ENCODE measurements at regions not wholly inside any gene's neighbourhood (a gene's known extent, or its start where the extent isn't known, plus 50 kb on each side); places are given as distances from the start of the nearest gene placed in this dataset.

GRCh38 chr13:111852725-111853518 is 214.0 kb upstream of the SOX1 start:
- POLR2A ChIA-PET = no interaction called here
- H3K4me1 ChIP-seq = no peaks in the 10 kb centered on the region
- CTCF ChIA-PET = interaction anchor here (0.6 kb wide), 1 partner anchor 61 kb away, joined by 4 read pairs; no protein-coding TSS in a partner anchor
- 55% methylated on average over 8 of the region's 23 CpGs for WGBS (ENCODE audit: missing lambda C conversion rate)
- no peak overlapping the region for H3K4me3 ChIP-seq
- FAIRE-seq (no peak), ATAC-seq (no peak), DNase-seq (ENCODE audit: low read depth in 1 of 2, low spot score in 1 of 2) (no peak)
- H3K27ac ChIP-seq = no peak overlapping the region
- H3K9me3 ChIP-seq = no peaks in the 10 kb centered on the region
- H3K4me2 ChIP-seq = no peak overlapping the region
- TF ChIP-seq TFCP2L1 (CRISPR knock-in tag; IDR thresholded peaks at IDR 0.05) (no peak), PHF8 (IDR thresholded peaks at IDR 0.05; ENCODE audit: borderline replicate concordance, low read depth) (no peak), RFX5 (IDR thresholded peaks at IDR 0.05) (no peak), FOXS1 (CRISPR knock-in tag; IDR thresholded peaks at IDR 0.05) (no peak)
- TF ChIP-seq, protein P1, sequence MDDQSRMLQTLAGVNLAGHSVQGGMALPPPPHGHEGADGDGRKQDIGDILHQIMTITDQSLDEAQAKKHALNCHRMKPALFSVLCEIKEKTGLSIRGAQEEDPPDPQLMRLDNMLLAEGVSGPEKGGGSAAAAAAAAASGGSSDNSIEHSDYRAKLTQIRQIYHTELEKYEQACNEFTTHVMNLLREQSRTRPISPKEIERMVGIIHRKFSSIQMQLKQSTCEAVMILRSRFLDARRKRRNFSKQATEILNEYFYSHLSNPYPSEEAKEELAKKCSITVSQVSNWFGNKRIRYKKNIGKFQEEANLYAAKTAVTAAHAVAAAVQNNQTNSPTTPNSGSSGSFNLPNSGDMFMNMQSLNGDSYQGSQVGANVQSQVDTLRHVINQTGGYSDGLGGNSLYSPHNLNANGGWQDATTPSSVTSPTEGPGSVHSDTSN (IDR thresholded peaks at IDR 0.05) = no peak

- TF ChIP-seq JUN (IDR thresholded peaks at IDR 0.05) (no peak), BCL3 (IDR thresholded peaks at IDR 0.05) (no peak), NFE2L2 (conservative IDR thresholded peaks at IDR 0.05; ENCODE audit: low read length) (no peak), SREBF2 (IDR thresholded peaks at IDR 0.05) (no peak), RARB (CRISPR knock-in tag; IDR thresholded peaks at IDR 0.05) (no peak), CHD4 (IDR thresholded peaks at IDR 0.05; ENCODE audit: borderline replicate concordance) (no peak), ESRRA (IDR thresholded peaks at IDR 0.05; ENCODE audit: borderline replicate concordance, low read length) (no peak), POLR2AphosphoS2 (conservative IDR thresholded peaks at IDR 0.05; ENCODE audit: low read length) (no peak), ATOH8 (CRISPR knock-in tag; IDR thresholded peaks at IDR 0.05; ENCODE audit: low read depth) (no peak), CBX8 (IDR thresholded peaks at IDR 0.05) (no peak)
- TF ChIP-seq, protein P2, sequence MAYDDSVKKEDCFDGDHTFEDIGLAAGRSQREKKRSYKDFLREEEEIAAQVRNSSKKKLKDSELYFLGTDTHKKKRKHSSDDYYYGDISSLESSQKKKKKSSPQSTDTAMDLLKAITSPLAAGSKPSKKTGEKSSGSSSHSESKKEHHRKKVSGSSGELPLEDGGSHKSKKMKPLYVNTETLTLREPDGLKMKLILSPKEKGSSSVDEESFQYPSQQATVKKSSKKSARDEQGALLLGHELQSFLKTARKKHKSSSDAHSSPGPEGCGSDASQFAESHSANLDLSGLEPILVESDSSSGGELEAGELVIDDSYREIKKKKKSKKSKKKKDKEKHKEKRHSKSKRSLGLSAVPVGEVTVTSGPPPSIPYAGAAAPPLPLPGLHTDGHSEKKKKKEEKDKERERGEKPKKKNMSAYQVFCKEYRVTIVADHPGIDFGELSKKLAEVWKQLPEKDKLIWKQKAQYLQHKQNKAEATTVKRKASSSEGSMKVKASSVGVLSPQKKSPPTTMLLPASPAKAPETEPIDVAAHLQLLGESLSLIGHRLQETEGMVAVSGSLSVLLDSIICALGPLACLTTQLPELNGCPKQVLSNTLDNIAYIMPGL (CRISPR knock-in tag; IDR thresholded peaks at IDR 0.05; ENCODE audit: borderline replicate concordance) = no peak
- TF ChIP-seq, protein P3, sequence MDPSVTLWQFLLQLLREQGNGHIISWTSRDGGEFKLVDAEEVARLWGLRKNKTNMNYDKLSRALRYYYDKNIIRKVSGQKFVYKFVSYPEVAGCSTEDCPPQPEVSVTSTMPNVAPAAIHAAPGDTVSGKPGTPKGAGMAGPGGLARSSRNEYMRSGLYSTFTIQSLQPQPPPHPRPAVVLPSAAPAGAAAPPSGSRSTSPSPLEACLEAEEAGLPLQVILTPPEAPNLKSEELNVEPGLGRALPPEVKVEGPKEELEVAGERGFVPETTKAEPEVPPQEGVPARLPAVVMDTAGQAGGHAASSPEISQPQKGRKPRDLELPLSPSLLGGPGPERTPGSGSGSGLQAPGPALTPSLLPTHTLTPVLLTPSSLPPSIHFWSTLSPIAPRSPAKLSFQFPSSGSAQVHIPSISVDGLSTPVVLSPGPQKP (IDR thresholded peaks at IDR 0.05; ENCODE audit: low read depth, low read length) = no peak
- TF ChIP-seq, protein P4, sequence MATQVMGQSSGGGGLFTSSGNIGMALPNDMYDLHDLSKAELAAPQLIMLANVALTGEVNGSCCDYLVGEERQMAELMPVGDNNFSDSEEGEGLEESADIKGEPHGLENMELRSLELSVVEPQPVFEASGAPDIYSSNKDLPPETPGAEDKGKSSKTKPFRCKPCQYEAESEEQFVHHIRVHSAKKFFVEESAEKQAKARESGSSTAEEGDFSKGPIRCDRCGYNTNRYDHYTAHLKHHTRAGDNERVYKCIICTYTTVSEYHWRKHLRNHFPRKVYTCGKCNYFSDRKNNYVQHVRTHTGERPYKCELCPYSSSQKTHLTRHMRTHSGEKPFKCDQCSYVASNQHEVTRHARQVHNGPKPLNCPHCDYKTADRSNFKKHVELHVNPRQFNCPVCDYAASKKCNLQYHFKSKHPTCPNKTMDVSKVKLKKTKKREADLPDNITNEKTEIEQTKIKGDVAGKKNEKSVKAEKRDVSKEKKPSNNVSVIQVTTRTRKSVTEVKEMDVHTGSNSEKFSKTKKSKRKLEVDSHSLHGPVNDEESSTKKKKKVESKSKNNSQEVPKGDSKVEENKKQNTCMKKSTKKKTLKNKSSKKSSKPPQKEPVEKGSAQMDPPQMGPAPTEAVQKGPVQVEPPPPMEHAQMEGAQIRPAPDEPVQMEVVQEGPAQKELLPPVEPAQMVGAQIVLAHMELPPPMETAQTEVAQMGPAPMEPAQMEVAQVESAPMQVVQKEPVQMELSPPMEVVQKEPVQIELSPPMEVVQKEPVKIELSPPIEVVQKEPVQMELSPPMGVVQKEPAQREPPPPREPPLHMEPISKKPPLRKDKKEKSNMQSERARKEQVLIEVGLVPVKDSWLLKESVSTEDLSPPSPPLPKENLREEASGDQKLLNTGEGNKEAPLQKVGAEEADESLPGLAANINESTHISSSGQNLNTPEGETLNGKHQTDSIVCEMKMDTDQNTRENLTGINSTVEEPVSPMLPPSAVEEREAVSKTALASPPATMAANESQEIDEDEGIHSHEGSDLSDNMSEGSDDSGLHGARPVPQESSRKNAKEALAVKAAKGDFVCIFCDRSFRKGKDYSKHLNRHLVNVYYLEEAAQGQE (IDR thresholded peaks at IDR 0.05) = no peak
Observed at GRCh38 chr13:111853721-111854120, 213.2 kb upstream of the SOX1 start.

More at GRCh38 chr13:111853721-111854120, 213.2 kb upstream of the SOX1 start:
- 23% methylated on average over 9 of the region's 12 CpGs for WGBS (ENCODE audit: missing lambda C conversion rate)
- no peak for FAIRE-seq
- no peak for ATAC-seq
- no peaks in the 10 kb centered on the region for H3K4me1 ChIP-seq
- H3K27ac ChIP-seq = no peak overlapping the region
- no peak overlapping the region for H3K4me3 ChIP-seq
- H3K9me3 ChIP-seq = no peaks in the 10 kb centered on the region
- H3K4me2 ChIP-seq = no peak overlapping the region
- ChIA-PET POLR2A (no interaction called here), CTCF (interaction anchor here (0.8 kb wide), 1 partner anchor 14 kb away, joined by 3 read pairs; no protein-coding TSS in a partner anchor)
- DNase-seq (ENCODE audit: low read depth in 1 of 2, low spot score in 1 of 2) = no peak

All from A549 (cell line).